Ecto neural progenitor cell (in vitro differentiated cells): ENCODE measurements at regions not wholly inside any gene's neighbourhood (a gene's known extent, or its start where the extent isn't known, plus 50 kb on each side); places are given as distances from the start of the nearest gene placed in this dataset.

Source experiments
- DNase-seq: peaks from one replicate; pipeline ENCODE4 v3.0.0-alpha.2; 2018; ENCODE audit warnings: low spot score

GRCh38 chr1:218772575-218772974 lies 401.1 kb upstream of the LYPLAL1 start:
- DNase-seq = no peak

GRCh38 chr1:218775501-218776021 lies 398.1 kb upstream of the LYPLAL1 start:
- no peak for DNase-seq

- DNase-seq = no peak
Observed at GRCh38 chr1:218778257-218779126, 395.2 kb upstream of the LYPLAL1 start.

GRCh38 chr1:218779341-218780100 lies 394.2 kb upstream of the LYPLAL1 start:
- no peak for DNase-seq

GRCh38 chr1:218783131-218783530 lies 390.5 kb upstream of the LYPLAL1 start:
- no peak for DNase-seq

GRCh38 chr1:218783916-218784315 lies 389.8 kb upstream of the LYPLAL1 start:
- no peak for DNase-seq

- no peak for DNase-seq
Observed at GRCh38 chr1:218785928-218786327, 387.8 kb upstream of the LYPLAL1 start.

- no peak for DNase-seq
Observed at GRCh38 chr1:218787826-218788225, 385.9 kb upstream of the LYPLAL1 start.

- no peak for DNase-seq
Observed at GRCh38 chr1:218796773-218797172, 376.9 kb upstream of the LYPLAL1 start.

- no peak for DNase-seq
Observed at GRCh38 chr1:218802799-218803198, 370.9 kb upstream of the LYPLAL1 start.

GRCh38 chr1:218803351-218803997 lies 370.2 kb upstream of the LYPLAL1 start:
- no peak for DNase-seq

GRCh38 chr1:218804014-218804785 lies 369.5 kb upstream of the LYPLAL1 start:
- no peak for DNase-seq

GRCh38 chr1:218809061-218809460 lies 364.6 kb upstream of the LYPLAL1 start:
- DNase-seq = no peak

- DNase-seq = no peak
Observed at GRCh38 chr1:218809625-218810024, 364.1 kb upstream of the LYPLAL1 start.

- no peak for DNase-seq
Observed at GRCh38 chr1:218810306-218810705, 363.4 kb upstream of the LYPLAL1 start.

GRCh38 chr1:218811497-218811896 lies 362.2 kb upstream of the LYPLAL1 start:
- DNase-seq = no peak

- DNase-seq = no peak
Observed at GRCh38 chr1:218812360-218812759, 361.3 kb upstream of the LYPLAL1 start.

GRCh38 chr1:218813237-218813636 lies 360.4 kb upstream of the LYPLAL1 start:
- no peak for DNase-seq

GRCh38 chr1:218815076-218815475 lies 358.6 kb upstream of the LYPLAL1 start:
- DNase-seq = no peak

GRCh38 chr1:218817071-218817470 lies 356.6 kb upstream of the LYPLAL1 start:
- DNase-seq = no peak

GRCh38 chr1:218817691-218818465 lies 355.8 kb upstream of the LYPLAL1 start:
- DNase-seq = no peak
